SK-N-MC (cell line): ENCODE measurements at regions not wholly inside any gene's neighbourhood (a gene's known extent, or its start where the extent isn't known, plus 50 kb on each side); places are given as distances from the start of the nearest gene placed in this dataset.
"Not testable (repeated sequence)": the region's sequence is repeated elsewhere in the genome, so short reads cannot be mapped to it uniquely, and the experiment has no call there.

Experiments
- DNase-seq: peaks from one replicate; pipeline ENCODE4 v3.0.0-alpha.2; 2011; ENCODE audit warnings: low read depth, low spot score
- H3K27ac ChIP-seq: fragments of 200-600 bp; sonication (generic); 2 replicates; pipeline ENCODE4 v1.5.1; 2016; ENCODE audit warnings: mixed run types
- H3K36me3 ChIP-seq: fragments of 200-600 bp; sonication (generic); 2 replicates; pipeline ENCODE4 v1.6.1; 2017; ENCODE audit warnings: antibody characterized with exemption, low read length, mixed read lengths; ENCODE audit not compliant: insufficient read depth
- H3K4me3 ChIP-seq: fragments of 200-600 bp; sonication (generic); 2 replicates; pipeline ENCODE4 v1.5.1; 2016
- H3K9ac ChIP-seq: fragments of 200-600 bp; sonication (generic); 2 replicates; pipeline ENCODE4 v1.8.0; 2017; ENCODE audit warnings: mixed run types, mixed read lengths; ENCODE audit not compliant: insufficient read length
- H3K9me3 ChIP-seq: fragments of 200-600 bp; sonication (generic); 2 replicates; pipeline ENCODE4 v1.6.1; 2017; ENCODE audit warnings: low read depth, mild to moderate bottlenecking, antibody characterized with exemption, low read length, moderate library complexity, mixed read lengths
- EZH2 ChIP-seq: fragments of 200-600 bp; sonication (generic); IDR thresholded peaks from one replicate; pipeline ENCODE4 v1.6.1; 2017; ENCODE audit warnings: antibody characterized with exemption
- FOXP2 ChIP-seq: optimal IDR thresholded peaks from 2 replicates; pipeline ENCODE3; 2011; ENCODE audit warnings: mild to moderate bottlenecking, moderate library complexity; ENCODE audit not compliant: insufficient read depth; ENCODE audit errors: extremely low read length, control extremely low read depth
- POLR2AphosphoS5 ChIP-seq: IDR thresholded peaks from 2 replicates; pipeline ENCODE4 v1.6.1; 2012; ENCODE audit warnings: mild to moderate bottlenecking, low read depth, low read length, borderline replicate concordance

- not testable (repeated sequence) for H3K27ac ChIP-seq
These were observed 99.2 kb downstream of the ZNF100 start for GRCh38 chr19:21668072-21668773.

GRCh38 chr19:21655540-21656126 lies 111.7 kb downstream of the ZNF100 start:
- no peak overlapping the region for H3K27ac ChIP-seq
- no peaks in the 10 kb centered on the region for H3K36me3 ChIP-seq
- H3K4me3 ChIP-seq, result no peak overlapping the region
- TF ChIP-seq FOXP2 (no peak), POLR2AphosphoS5 (no peak), EZH2 (no peak)
- DNase-seq, result no peak
- no peak overlapping the region for H3K9ac ChIP-seq
- H3K9me3 ChIP-seq, result no peaks in the 10 kb centered on the region

More at GRCh38 chr19:21668072-21668773, 99.2 kb downstream of the ZNF100 start:
- H3K9me3 ChIP-seq, H3K36me3 ChIP-seq, H3K4me3 ChIP-seq, H3K9ac ChIP-seq, DNase-seq: not testable (repeated sequence)

GRCh38 chr19:21651478-21651877 lies 115.9 kb downstream of the ZNF100 start:
- not testable (repeated sequence) for H3K9me3 ChIP-seq, DNase-seq, H3K4me3 ChIP-seq, H3K27ac ChIP-seq, H3K36me3 ChIP-seq, H3K9ac ChIP-seq

GRCh38 chr19:21638776-21639175 lies 128.6 kb downstream of the ZNF100 start:
- Histone ChIP-seq H3K4me3 (no peak overlapping the region), H3K27ac (no peak overlapping the region), H3K9me3 (no peaks in the 10 kb centered on the region; the same call in 1 of the 2 replicates), H3K36me3 (no peaks in the 10 kb centered on the region), H3K9ac (no peak overlapping the region)
- TF ChIP-seq FOXP2 (no peak), EZH2 (no peak), POLR2AphosphoS5 (no peak)
- DNase-seq, result no peak

GRCh38 chr19:21626924-21627697 lies 121.7 kb downstream of the ZNF429 start:
- H3K36me3 ChIP-seq, result no peaks in the 10 kb centered on the region
- H3K27ac ChIP-seq, result no peak overlapping the region
- TF ChIP-seq EZH2 (no peak), POLR2AphosphoS5 (no peak), FOXP2 (no peak)
- no peak for DNase-seq
- no peak overlapping the region for H3K9ac ChIP-seq
- H3K4me3 ChIP-seq, result no peak overlapping the region
- H3K9me3 ChIP-seq, result no peaks in the 10 kb centered on the region

- TF ChIP-seq FOXP2, result no peak
- no peak for TF ChIP-seq POLR2AphosphoS5
- no peak for TF ChIP-seq EZH2
- no peak overlapping the region for H3K9ac ChIP-seq
- no peaks in the 10 kb centered on the region for H3K9me3 ChIP-seq
- H3K27ac ChIP-seq, result no peak overlapping the region
- no peak overlapping the region for H3K4me3 ChIP-seq
- H3K36me3 ChIP-seq, result no peaks in the 10 kb centered on the region
- DNase-seq, result no peak
These were observed 120.7 kb downstream of the ZNF429 start for GRCh38 chr19:21626091-21626490.

GRCh38 chr19:21622920-21623319 lies 117.5 kb downstream of the ZNF429 start:
- H3K27ac ChIP-seq, result no peak overlapping the region
- H3K9ac ChIP-seq, result no peak overlapping the region
- H3K4me3 ChIP-seq, result no peak overlapping the region
- DNase-seq, result no peak
- no peaks in the 10 kb centered on the region for H3K36me3 ChIP-seq
- no peak for TF ChIP-seq POLR2AphosphoS5
- TF ChIP-seq FOXP2, result no peak
- TF ChIP-seq EZH2, result no peak
- H3K9me3 ChIP-seq, result no peaks in the 10 kb centered on the region

GRCh38 chr19:21621671-21622070 lies 116.3 kb downstream of the ZNF429 start:
- TF ChIP-seq POLR2AphosphoS5 (no peak), EZH2 (no peak), FOXP2 (no peak)
- Histone ChIP-seq H3K9ac (no peak overlapping the region), H3K4me3 (no peak overlapping the region), H3K36me3 (no peaks in the 10 kb centered on the region), H3K27ac (no peak overlapping the region), H3K9me3 (no peaks in the 10 kb centered on the region)
- no peak for DNase-seq
